GM12878 (cell line): ENCODE measurements at regions not wholly inside any gene's neighbourhood (a gene's known extent, or its start where the extent isn't known, plus 50 kb on each side); places are given as distances from the start of the nearest gene placed in this dataset.

Source experiments
- ATAC-seq: fragments of 200-7000 bp; cut with Tn5 transposase; 3 replicates; pipeline ENCODE4 v1.9.1; 2020; ENCODE audit warnings: mild to moderate bottlenecking, moderate library complexity
- BruUV-seq: library from RNA; stranded (reverse); fragments of 400-500 nt; replicated peaks from 2 replicates; lab custom pipeline; 2021; lab: Mats Ljungman, UMichigan
- CTCF ChIA-PET: fragments of 300-600 bp; sonication (Branson Sonifier 250); formaldehyde crosslinking; extraction: SDS; loops from one replicate; lab custom pipeline; 2021; ENCODE audit warnings: inconsistent platforms; lab: Yijun Ruan, JAX
- POLR2A ChIA-PET: fragments of 350-600 bp; formaldehyde crosslinking; extraction: SDS; loops from one replicate; lab custom pipeline; 2021; ENCODE audit warnings: inconsistent platforms; lab: Charles Lee
- RAD21 ChIA-PET: fragments of 300-600 bp; sonication (Branson Sonifier 250); formaldehyde crosslinking; loops from one replicate; lab custom pipeline; 2023; ENCODE audit warnings: antibody characterized with exemption; ENCODE audit not compliant: unreplicated experiment; lab: Charles Lee
- SMC1A ChIA-PET: fragments of 300-600 bp; sonication (Branson Sonifier 250); formaldehyde crosslinking; loops from one replicate; lab custom pipeline; 2023; ENCODE audit not compliant: unreplicated experiment, uncharacterized antibody; lab: Charles Lee
- DNase-seq: peaks from one replicate; pipeline ENCODE4 v3.0.0-alpha.2; 2011; ENCODE audit warnings: low read depth, low spot score
- FAIRE-seq: peaks from 3 replicates; lab custom pipeline; 2011; peaks lifted over from hg19 to GRCh38; lab: Jason Lieb, UNC
- H2AFZ ChIP-seq: 2 replicates; pipeline ENCODE4 v1.6.0; 2011; ENCODE audit warnings: low read depth, low read length, control low read depth; ENCODE audit not compliant: control insufficient read depth
- H3K27ac ChIP-seq: 2 replicates; pipeline ENCODE4 v1.5.1; 2011; ENCODE audit warnings: control low read depth; ENCODE audit not compliant: control insufficient read depth, insufficient read depth
- H3K27me3 ChIP-seq, 2 experiments: replicated peaks in 1 of 2; 2 replicates each; pipeline versions ENCODE4 v1.6.0 to v1.6.1; 2011; ENCODE audit warnings: low read length in 1 of 2; ENCODE audit not compliant: control insufficient read depth in 2 of 2, insufficient read depth in 2 of 2
- H3K36me3 ChIP-seq, 2 experiments: 2 replicates each; pipeline ENCODE4 v1.5.1; 2011; ENCODE audit warnings: low read length in 1 of 2; ENCODE audit not compliant: control insufficient read depth in 2 of 2, insufficient read depth in 2 of 2
- H3K4me1 ChIP-seq: 2 replicates; pipeline ENCODE4 v1.6.1; 2011; ENCODE audit warnings: mild to moderate bottlenecking, low read length, moderate library complexity, mixed read lengths; ENCODE audit not compliant: control insufficient read depth, insufficient read depth
- H3K4me2 ChIP-seq: 2 replicates; pipeline ENCODE4 v1.6.0; 2011; ENCODE audit warnings: control low read depth; ENCODE audit not compliant: control insufficient read depth, insufficient read depth
- H3K4me3 ChIP-seq: fragments of 200-600 bp; sonication (generic); 2 replicates; pipeline ENCODE4 v1.5.1; 2016
- H3K79me2 ChIP-seq: 2 replicates; pipeline ENCODE4 v1.6.0; 2011; ENCODE audit warnings: low read length; ENCODE audit not compliant: control insufficient read depth, insufficient read depth
- H3K9ac ChIP-seq: 2 replicates; pipeline ENCODE4 v1.8.0; 2011; ENCODE audit warnings: low read length, control low read depth, mixed read lengths; ENCODE audit not compliant: control insufficient read depth, insufficient read depth
- H3K9me3 ChIP-seq: replicated peaks from 3 replicates; pipeline ENCODE4 v1.5.1; 2011; ENCODE audit warnings: mild to moderate bottlenecking, low read length; ENCODE audit not compliant: control insufficient read depth, insufficient read depth
- H4K20me1 ChIP-seq: 2 replicates; pipeline ENCODE4 v1.6.0; 2011; ENCODE audit not compliant: control insufficient read depth, insufficient read depth
- CUX1 ChIP-seq: IDR thresholded peaks from 2 replicates; pipeline ENCODE4 v1.6.1; 2012; ENCODE audit warnings: improper control_type of control experiment, low read depth, low read length; ENCODE audit not compliant: insufficient replicate concordance
- DPF2 ChIP-seq: fragments of 450-650 bp; IDR thresholded peaks from 2 replicates; pipeline ENCODE4 v1.6.1; 2017; ENCODE audit warnings: mild to moderate bottlenecking
- E2F8 ChIP-seq: fragments of 450-650 bp; IDR thresholded peaks from 2 replicates; pipeline ENCODE4 v1.6.1; 2018; ENCODE audit warnings: mild to moderate bottlenecking, low read depth, moderate library complexity; ENCODE audit not compliant: partially characterized antibody
- MTA2 ChIP-seq: fragments of 450-650 bp; IDR thresholded peaks from 2 replicates; pipeline ENCODE4 v1.6.1; 2016; ENCODE audit warnings: low read depth, mild to moderate bottlenecking, moderate library complexity
- NFYA ChIP-seq: IDR thresholded peaks from 2 replicates; pipeline ENCODE4 v1.6.1; 2011; ENCODE audit warnings: low read depth, mild to moderate bottlenecking, low read length, improper control_type of control experiment, borderline replicate concordance
- PBX3 ChIP-seq: IDR thresholded peaks from 2 replicates; pipeline ENCODE4 v1.6.1; 2011; ENCODE audit warnings: mild to moderate bottlenecking, low read depth, low read length, moderate library complexity; ENCODE audit not compliant: insufficient replicate concordance
- ZBTB4 ChIP-seq: fragments of 450-650 bp; formaldehyde crosslinking; IDR thresholded peaks from 2 replicates; pipeline ENCODE4 v1.4.0; 2022; ENCODE audit warnings: mild to moderate bottlenecking, moderate library complexity
- ZNF207 ChIP-seq: fragments of 450-650 bp; IDR thresholded peaks from 2 replicates; pipeline ENCODE4 v1.6.1; 2014; ENCODE audit warnings: antibody characterized with exemption, mild to moderate bottlenecking, borderline replicate concordance
- ZNF217 ChIP-seq: fragments of 450-650 bp; IDR thresholded peaks from 2 replicates; pipeline ENCODE4 v1.6.1; 2017; ENCODE audit warnings: antibody characterized with exemption, mild to moderate bottlenecking
- ZNF274 ChIP-seq: IDR thresholded peaks from one replicate; pipeline ENCODE4 v1.8.0; 2011; ENCODE audit not compliant: insufficient read length, insufficient read depth
- WGBS: methylation state at CpG from one replicate; pipeline ENCODE4 v1.1.6; 2016; ENCODE audit warnings: low lambda C conversion rate; ENCODE audit not compliant: insufficient replicate concordance, insufficient coverage; ENCODE audit errors: missing lambda C conversion rate; 5-methylcytosine and 5-hydroxymethylcytosine counted together
- in situ Hi-C: fragments of 300-500 bp; cut with MboI; formaldehyde crosslinking; loops from 9 replicates; pipeline ENCODE4 v1.14.3; 2018; ENCODE audit warnings: mixed read lengths
- intact Hi-C: fragments of 100-400 bp; cut with micrococcal nuclease; formaldehyde crosslinking; loops from one replicate; pipeline ENCODE4 v1.14.2; 2022; ENCODE audit not compliant: unreplicated experiment

- ChIA-PET RAD21 (interaction anchor here (1.4 kb wide), 1 partner anchor 9 kb away, joined by 5 read pairs; no protein-coding TSS in a partner anchor), CTCF (interaction anchor here (0.9 to 1.5 kb wide), 2 partner anchors 9 to 97 kb away, joined by 3 read pairs; no protein-coding TSS in a partner anchor), POLR2A (interaction anchor here (1.0 kb wide), 1 partner anchor 9 kb away, joined by 3 read pairs; no protein-coding TSS in a partner anchor), SMC1A (interaction anchor here (1.3 kb wide), 2 partner anchors 9 to 68 kb away, joined by 5 to 6 read pairs; no protein-coding TSS in a partner anchor)
- no peak for ATAC-seq
- Histone ChIP-seq H3K9me3 (no peaks in the 10 kb centered on the region), H3K27ac (no peak overlapping the region), H4K20me1 (no peaks in the 10 kb centered on the region), H3K4me3 (no peak overlapping the region), H3K4me2 (no peak overlapping the region), H3K36me3 (no peaks in the 10 kb centered on the region), H3K9ac (no peak overlapping the region), H2AFZ (no peak overlapping the region), H3K79me2 (no peaks in the 10 kb centered on the region), H3K27me3 (no peaks in the 10 kb centered on the region), H3K4me1 (peaks cover 6% of the 10 kb centered on the region; the same call in 1 of the 2 replicates)
- intact Hi-C loops = no loop called here
- in situ Hi-C loops = no loop called here
- 46% methylated on average over 2 of the region's 2 CpGs for WGBS
- no TSS peak for BruUV-seq
- no peak for FAIRE-seq
- DNase-seq = no peak
- TF ChIP-seq CUX1 (no peak), ZNF274 (no peak), ZNF217 (no peak), E2F8 (no peak), DPF2 (no peak), ZNF207 (no peak), MTA2 (no peak), ZBTB4 (CRISPR knock-in tag) (no peak), NFYA (no peak), PBX3 (no peak)
These were observed 139.4 kb upstream of the KRR1 start for GRCh38 chr12:75650595-75651341.
